Activated effector memory CD4-positive, alpha-beta T cell treated with anti-CD3 and anti-CD28 coated beads, Interleukin-2, amount 50 U/mL, for 16 hours (primary cell): ENCODE measurements at regions not wholly inside any gene's neighbourhood (a gene's known extent, or its start where the extent isn't known, plus 50 kb on each side); places are given as distances from the start of the nearest gene placed in this dataset.
"Not testable (repeated sequence)": the region's sequence is repeated elsewhere in the genome, so short reads cannot be mapped to it uniquely, and the experiment has no call there.

ENCODE experiments used
- DNase-seq: peaks from one replicate; pipeline ENCODE4 v3.0.0-alpha.2; 2020

GRCh38 chrX:25442499-25442898 is 426.7 kb upstream of the ARX start:
- DNase-seq: no peak

GRCh38 chrX:25433307-25433706 is 417.5 kb upstream of the ARX start:
- no peak for DNase-seq

- no peak for DNase-seq
Measured at GRCh38 chrX:25432396-25432795, 416.6 kb upstream of the ARX start.

GRCh38 chrX:25427873-25428555 is 412.2 kb upstream of the ARX start:
- DNase-seq: no peak

- not testable (repeated sequence) for DNase-seq
Measured at GRCh38 chrX:25404163-25404562, 388.4 kb upstream of the ARX start.

GRCh38 chrX:25389266-25389665 is 373.5 kb upstream of the ARX start:
- no peak for DNase-seq

- no peak for DNase-seq
Measured at GRCh38 chrX:25383196-25383595, 367.4 kb upstream of the ARX start.

GRCh38 chrX:25356456-25356855 is 340.7 kb upstream of the ARX start:
- no peak for DNase-seq

- DNase-seq: no peak
Measured at GRCh38 chrX:25344161-25344936, 328.6 kb upstream of the ARX start.

- DNase-seq: no peak
Measured at GRCh38 chrX:25343060-25343459, 327.3 kb upstream of the ARX start.

- DNase-seq: no peak
Measured at GRCh38 chrX:25337841-25338240, 322.1 kb upstream of the ARX start.

GRCh38 chrX:25300994-25301393 is 285.2 kb upstream of the ARX start:
- no peak for DNase-seq

GRCh38 chrX:25296850-25297249 is 281.1 kb upstream of the ARX start:
- DNase-seq: no peak

GRCh38 chrX:25295466-25295865 is 279.7 kb upstream of the ARX start:
- DNase-seq: no peak

GRCh38 chrX:25290132-25290531 is 274.4 kb upstream of the ARX start:
- DNase-seq: no peak

- no peak for DNase-seq
Measured at GRCh38 chrX:25288676-25289075, 272.9 kb upstream of the ARX start.

GRCh38 chrX:25287521-25287920 is 271.8 kb upstream of the ARX start:
- no peak for DNase-seq

- no peak for DNase-seq
Measured at GRCh38 chrX:25285598-25285997, 269.8 kb upstream of the ARX start.

GRCh38 chrX:25279510-25279909 is 263.7 kb upstream of the ARX start:
- DNase-seq: no peak

- DNase-seq: no peak
Measured at GRCh38 chrX:25278341-25278740, 262.6 kb upstream of the ARX start.

GRCh38 chrX:25277574-25277973 is 261.8 kb upstream of the ARX start:
- no peak for DNase-seq

- DNase-seq: no peak
Measured at GRCh38 chrX:25275159-25275558, 259.4 kb upstream of the ARX start.

GRCh38 chrX:25241461-25241860 is 225.7 kb upstream of the ARX start:
- no peak for DNase-seq

GRCh38 chrX:25226151-25226550 is 210.4 kb upstream of the ARX start:
- no peak for DNase-seq

- DNase-seq: no peak
Measured at GRCh38 chrX:25219480-25219879, 203.7 kb upstream of the ARX start.
